ENCODE measurements at regions not wholly inside any gene's neighbourhood (a gene's known extent, or its start where the extent isn't known, plus 50 kb on each side); places are given as distances from the start of the nearest gene placed in this dataset.

GRCh38 chr6:155880900-155881299 is 425.3 kb upstream of the NOX3 start:
- TF ChIP-seq POLR2A (IDR thresholded peaks at IDR 0.05) (no peak), CTCF (IDR thresholded peaks at IDR 0.05) (no peak)

All from breast epithelium (tissue), 3 donors.